ENCODE measurements at regions not wholly inside any gene's neighbourhood (a gene's known extent, or its start where the extent isn't known, plus 50 kb on each side); places are given as distances from the start of the nearest gene placed in this dataset.

DNA sequence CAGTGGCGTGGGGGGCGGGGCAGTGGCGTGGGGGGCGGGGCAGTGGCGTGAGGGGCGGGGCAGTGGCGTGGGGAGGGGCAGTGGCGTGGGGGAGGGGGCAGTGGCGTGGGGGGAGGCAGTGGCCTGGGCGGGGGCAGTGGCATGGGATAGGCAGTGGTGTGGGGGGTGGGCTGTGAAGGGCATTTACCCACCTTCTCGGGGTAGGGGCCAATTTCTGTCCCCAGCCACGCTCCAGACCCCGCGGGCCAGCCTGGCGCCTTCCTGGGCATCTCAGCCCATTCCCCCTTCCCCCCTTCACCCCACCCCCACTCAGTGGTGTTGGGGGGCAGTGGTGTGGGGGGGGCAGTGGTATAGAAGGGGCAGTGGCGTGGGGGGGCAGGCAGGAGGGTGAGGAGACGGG, 92.7 kb downstream of the LITAF start:
- no peaks in the 10 kb centered on the region for H3K36me3 ChIP-seq (ENCODE audit: insufficient read depth)
- no peak overlapping the region for H3K9ac ChIP-seq
- no peaks in the 10 kb centered on the region for H4K20me1 ChIP-seq (ENCODE audit: insufficient read depth)
- H3K27ac ChIP-seq, result no peak overlapping the region; the same call in 1 of the 2 replicates
- H2AFZ ChIP-seq (ENCODE audit: low read depth), result no peak overlapping the region
- TF ChIP-seq, protein P1, sequence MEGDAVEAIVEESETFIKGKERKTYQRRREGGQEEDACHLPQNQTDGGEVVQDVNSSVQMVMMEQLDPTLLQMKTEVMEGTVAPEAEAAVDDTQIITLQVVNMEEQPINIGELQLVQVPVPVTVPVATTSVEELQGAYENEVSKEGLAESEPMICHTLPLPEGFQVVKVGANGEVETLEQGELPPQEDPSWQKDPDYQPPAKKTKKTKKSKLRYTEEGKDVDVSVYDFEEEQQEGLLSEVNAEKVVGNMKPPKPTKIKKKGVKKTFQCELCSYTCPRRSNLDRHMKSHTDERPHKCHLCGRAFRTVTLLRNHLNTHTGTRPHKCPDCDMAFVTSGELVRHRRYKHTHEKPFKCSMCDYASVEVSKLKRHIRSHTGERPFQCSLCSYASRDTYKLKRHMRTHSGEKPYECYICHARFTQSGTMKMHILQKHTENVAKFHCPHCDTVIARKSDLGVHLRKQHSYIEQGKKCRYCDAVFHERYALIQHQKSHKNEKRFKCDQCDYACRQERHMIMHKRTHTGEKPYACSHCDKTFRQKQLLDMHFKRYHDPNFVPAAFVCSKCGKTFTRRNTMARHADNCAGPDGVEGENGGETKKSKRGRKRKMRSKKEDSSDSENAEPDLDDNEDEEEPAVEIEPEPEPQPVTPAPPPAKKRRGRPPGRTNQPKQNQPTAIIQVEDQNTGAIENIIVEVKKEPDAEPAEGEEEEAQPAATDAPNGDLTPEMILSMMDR (conservative IDR thresholded peaks at IDR 0.05; ENCODE audit: low read depth, low read length), result no peak
- no peak overlapping the region; the same call in 1 of the 2 replicates for H3K4me2 ChIP-seq
- H3K79me2 ChIP-seq (ENCODE audit: insufficient read depth, low read depth), result no peaks in the 10 kb centered on the region
- H3K27me3 ChIP-seq (ENCODE audit: insufficient read depth, low read depth), result no peaks in the 10 kb centered on the region
- no peak overlapping the region for H3K4me3 ChIP-seq (IDR thresholded peaks at IDR 0.05; ENCODE audit: insufficient read depth, low read depth, low read length)
- H3K4me1 ChIP-seq (ENCODE audit: low read depth, poor library complexity, severe bottlenecking), result peaks cover 49% of the 10 kb centered on the region

DNA sequence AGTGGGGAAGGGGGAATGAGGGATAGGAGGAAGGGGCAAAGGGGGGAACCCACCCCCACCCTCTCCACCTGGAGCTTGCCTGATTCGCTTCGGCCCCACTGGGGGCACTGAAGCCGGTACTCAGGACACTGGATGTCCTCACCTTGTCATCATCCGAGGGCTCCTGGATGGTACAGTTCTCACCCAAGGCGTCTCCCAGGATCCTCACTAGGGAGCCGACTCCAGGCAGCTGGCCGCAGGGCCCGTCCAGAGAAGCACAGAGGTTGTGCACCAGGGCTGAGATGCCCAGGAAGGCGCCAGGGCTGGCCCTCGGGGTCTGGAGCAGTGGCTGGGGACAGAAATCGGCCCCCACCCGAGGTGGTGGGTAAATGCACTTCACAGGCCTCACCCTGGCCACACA, 92.3 kb downstream of the LITAF start:
- Histone ChIP-seq H3K4me1 (ENCODE audit: low read depth, poor library complexity, severe bottlenecking) (peaks cover 49% of the 10 kb centered on the region), H2AFZ (ENCODE audit: low read depth) (peak overlapping the region; percentile 85; the same call in 1 of the 2 replicates), H3K27me3 (ENCODE audit: insufficient read depth, low read depth) (no peaks in the 10 kb centered on the region), H3K36me3 (ENCODE audit: insufficient read depth) (no peaks in the 10 kb centered on the region), H3K9ac (peak overlapping the region; percentile 70; the same call in 1 of the 2 replicates), H4K20me1 (ENCODE audit: insufficient read depth) (no peaks in the 10 kb centered on the region), H3K4me2 (peak overlapping the region; percentile 70), H3K79me2 (ENCODE audit: insufficient read depth, low read depth) (no peaks in the 10 kb centered on the region), H3K4me3 (IDR thresholded peaks at IDR 0.05; ENCODE audit: insufficient read depth, low read depth, low read length) (no peak overlapping the region), H3K27ac (peak overlapping the region; percentile 91)
- TF ChIP-seq, protein P1 (conservative IDR thresholded peaks at IDR 0.05; ENCODE audit: low read depth, low read length), result no peak

DNA sequence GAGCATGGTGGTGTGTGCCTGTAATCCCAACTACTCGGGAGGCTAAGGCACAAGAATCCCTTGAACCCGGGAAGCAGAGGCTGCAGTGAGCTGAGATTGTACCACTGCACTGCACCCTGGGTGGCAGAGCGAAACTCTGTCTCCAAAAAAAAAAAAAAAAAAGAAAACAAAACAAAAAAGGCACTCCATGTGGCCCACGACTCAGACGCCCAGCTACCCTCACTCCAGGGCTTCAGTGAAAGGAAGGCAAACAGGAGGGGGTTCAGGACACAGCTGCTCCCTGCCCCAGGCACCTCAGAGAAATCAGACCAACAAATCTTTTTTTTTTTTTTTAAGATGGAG, 91.7 kb downstream of the LITAF start:
- TF ChIP-seq, protein P1 (conservative IDR thresholded peaks at IDR 0.05; ENCODE audit: low read depth, low read length), result no peak
- Histone ChIP-seq H2AFZ (ENCODE audit: low read depth) (peak overlapping the region; percentile 85), H3K27ac (peak overlapping the region; percentile 91), H4K20me1 (ENCODE audit: insufficient read depth) (no peaks in the 10 kb centered on the region), H3K36me3 (ENCODE audit: insufficient read depth) (no peaks in the 10 kb centered on the region), H3K79me2 (ENCODE audit: insufficient read depth, low read depth) (no peaks in the 10 kb centered on the region), H3K27me3 (ENCODE audit: insufficient read depth, low read depth) (no peaks in the 10 kb centered on the region), H3K4me1 (ENCODE audit: low read depth, poor library complexity, severe bottlenecking) (peaks cover 49% of the 10 kb centered on the region), H3K4me2 (peak overlapping the region; percentile 70), H3K4me3 (IDR thresholded peaks at IDR 0.05; ENCODE audit: insufficient read depth, low read depth, low read length) (no peak overlapping the region), H3K9ac (peak overlapping the region; percentile 70)
